ENCODE measurements at regions not wholly inside any gene's neighbourhood (a gene's known extent, or its start where the extent isn't known, plus 50 kb on each side); places are given as distances from the start of the nearest gene placed in this dataset.

DNA sequence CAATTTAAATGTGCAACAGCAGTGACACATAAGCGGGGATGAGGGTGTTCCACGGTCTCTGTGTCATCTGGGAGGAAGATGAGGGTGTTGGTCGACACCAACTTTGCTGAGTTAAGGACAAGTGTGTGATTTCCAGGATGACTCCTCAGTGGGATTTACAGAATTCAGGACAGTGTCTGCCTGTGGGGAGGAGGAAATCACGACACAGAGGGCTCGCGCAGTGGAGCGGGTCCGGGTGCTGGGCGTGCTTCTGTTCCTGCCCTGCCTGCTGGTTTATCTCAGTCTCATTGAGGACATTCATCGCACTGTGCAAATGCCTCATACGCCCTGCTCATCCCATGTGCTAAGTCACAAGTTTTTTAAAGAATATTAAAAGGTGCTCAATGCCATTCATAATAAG, 73.7 kb upstream of the ADAMTS2 start:
- ATAC-seq, result no peak
- no peak for TF ChIP-seq BACH2 (CRISPR knock-in tag; IDR thresholded peaks at IDR 0.05; ENCODE audit: borderline replicate concordance)
- no peak for TF ChIP-seq ZNF70 (CRISPR knock-in tag; IDR thresholded peaks at IDR 0.05)
- TF ChIP-seq ISL1 (CRISPR knock-in tag; IDR thresholded peaks at IDR 0.05), result no peak
- TF ChIP-seq CREB5 (CRISPR knock-in tag; IDR thresholded peaks at IDR 0.05; ENCODE audit: low read depth), result no peak
- TF ChIP-seq ZFP3 (CRISPR knock-in tag; IDR thresholded peaks at IDR 0.05), result no peak
- TF ChIP-seq ZNF565 (CRISPR knock-in tag; conservative IDR thresholded peaks at IDR 0.05; ENCODE audit: low read depth), result no peak
- no peak for TF ChIP-seq CSRNP3 (CRISPR knock-in tag; IDR thresholded peaks at IDR 0.05)
- TF ChIP-seq ESRRG (CRISPR knock-in tag; IDR thresholded peaks at IDR 0.05), result no peak
- TF ChIP-seq, protein P1, sequence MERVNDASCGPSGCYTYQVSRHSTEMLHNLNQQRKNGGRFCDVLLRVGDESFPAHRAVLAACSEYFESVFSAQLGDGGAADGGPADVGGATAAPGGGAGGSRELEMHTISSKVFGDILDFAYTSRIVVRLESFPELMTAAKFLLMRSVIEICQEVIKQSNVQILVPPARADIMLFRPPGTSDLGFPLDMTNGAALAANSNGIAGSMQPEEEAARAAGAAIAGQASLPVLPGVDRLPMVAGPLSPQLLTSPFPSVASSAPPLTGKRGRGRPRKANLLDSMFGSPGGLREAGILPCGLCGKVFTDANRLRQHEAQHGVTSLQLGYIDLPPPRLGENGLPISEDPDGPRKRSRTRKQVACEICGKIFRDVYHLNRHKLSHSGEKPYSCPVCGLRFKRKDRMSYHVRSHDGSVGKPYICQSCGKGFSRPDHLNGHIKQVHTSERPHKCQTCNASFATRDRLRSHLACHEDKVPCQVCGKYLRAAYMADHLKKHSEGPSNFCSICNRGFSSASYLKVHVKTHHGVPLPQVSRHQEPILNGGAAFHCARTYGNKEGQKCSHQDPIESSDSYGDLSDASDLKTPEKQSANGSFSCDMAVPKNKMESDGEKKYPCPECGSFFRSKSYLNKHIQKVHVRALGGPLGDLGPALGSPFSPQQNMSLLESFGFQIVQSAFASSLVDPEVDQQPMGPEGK (CRISPR knock-in tag; IDR thresholded peaks at IDR 0.05; ENCODE audit: borderline replicate concordance), result no peak
- TF ChIP-seq TOX (CRISPR knock-in tag; IDR thresholded peaks at IDR 0.05; ENCODE audit: borderline replicate concordance), result no peak
- no peak for TF ChIP-seq SNAI2 (CRISPR knock-in tag; IDR thresholded peaks at IDR 0.05)
- no peak for TF ChIP-seq ZNF8 (CRISPR knock-in tag; IDR thresholded peaks at IDR 0.05)

DNA sequence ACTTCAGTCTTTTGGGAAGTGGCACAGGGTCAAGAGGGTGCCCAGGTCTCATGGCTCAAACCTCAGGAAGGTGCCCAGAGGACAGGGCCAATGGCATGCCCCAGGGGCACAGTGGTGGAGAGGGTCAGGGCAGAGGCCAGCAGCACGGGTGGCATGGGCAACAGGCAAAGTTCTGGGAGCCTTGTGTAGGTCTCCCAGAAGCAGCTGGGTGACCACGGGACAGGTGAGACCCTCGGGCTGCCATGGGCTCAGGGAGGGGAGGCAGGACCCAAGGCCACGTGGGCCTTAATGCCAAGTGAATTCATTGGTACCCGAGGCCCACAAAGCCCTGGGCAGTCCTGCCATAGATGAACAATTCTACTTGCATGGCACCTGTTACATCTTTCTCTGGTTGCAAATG, 72.4 kb upstream of the ADAMTS2 start:
- TF ChIP-seq ZNF565 (CRISPR knock-in tag; conservative IDR thresholded peaks at IDR 0.05; ENCODE audit: low read depth) (no peak), BACH2 (CRISPR knock-in tag; IDR thresholded peaks at IDR 0.05; ENCODE audit: borderline replicate concordance) (no peak), ZC3H10 (CRISPR knock-in tag; IDR thresholded peaks at IDR 0.05) (no peak), TSHZ2 (CRISPR knock-in tag; IDR thresholded peaks at IDR 0.05) (no peak)
- TF ChIP-seq, protein P1 (CRISPR knock-in tag; IDR thresholded peaks at IDR 0.05; ENCODE audit: borderline replicate concordance), result no peak
- ATAC-seq, result no peak

DNA sequence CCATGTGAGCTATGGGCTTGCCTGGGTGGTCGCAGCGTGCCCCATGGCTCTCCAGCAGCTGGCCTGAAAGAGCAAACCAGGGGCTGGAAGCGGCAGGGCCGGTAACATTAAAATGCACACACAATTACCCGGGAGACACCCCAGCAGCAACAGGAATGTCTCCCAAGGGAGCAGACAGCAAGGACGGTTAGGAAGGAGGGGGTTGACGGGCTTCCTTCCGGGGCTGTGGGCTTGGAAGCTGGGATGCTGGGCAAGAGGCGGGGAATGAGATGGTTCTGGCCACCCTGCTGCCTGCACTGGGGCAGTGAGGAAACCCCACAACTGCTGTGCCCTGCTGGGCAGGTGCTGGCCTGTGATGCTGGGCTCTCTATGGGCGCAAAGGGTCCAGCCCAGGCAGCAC, 71.8 kb upstream of the ADAMTS2 start:
- ATAC-seq, result no peak
- TF ChIP-seq SNAI2 (CRISPR knock-in tag; IDR thresholded peaks at IDR 0.05) (no peak), RARB (CRISPR knock-in tag; IDR thresholded peaks at IDR 0.05) (no peak), ZFP3 (CRISPR knock-in tag; IDR thresholded peaks at IDR 0.05) (no peak), ISL1 (CRISPR knock-in tag; IDR thresholded peaks at IDR 0.05) (no peak), ESRRG (CRISPR knock-in tag; IDR thresholded peaks at IDR 0.05) (no peak), CREB5 (CRISPR knock-in tag; IDR thresholded peaks at IDR 0.05; ENCODE audit: low read depth) (no peak), CSRNP3 (CRISPR knock-in tag; IDR thresholded peaks at IDR 0.05) (no peak), TSHZ2 (CRISPR knock-in tag; IDR thresholded peaks at IDR 0.05) (no peak), POU6F1 (CRISPR knock-in tag; IDR thresholded peaks at IDR 0.05; ENCODE audit: borderline replicate concordance, low read depth) (no peak)
- TF ChIP-seq, protein P1 (CRISPR knock-in tag; IDR thresholded peaks at IDR 0.05; ENCODE audit: borderline replicate concordance), result no peak

Measured in SK-N-SH treated with all-trans-retinoic acid at 6 μM for 48 hours (cell line).